Thyroid gland (tissue), 4 donors: ENCODE measurements at regions not wholly inside any gene's neighbourhood (a gene's known extent, or its start where the extent isn't known, plus 50 kb on each side); places are given as distances from the start of the nearest gene placed in this dataset.

Source experiments
- POLR2A ChIP-seq, 2 donors: fragments of 450-650 bp; IDR thresholded peaks; one replicate each; pipeline ENCODE4 v1.6.1; 2017; ENCODE audit warnings: antibody characterized with exemption in 2 of 2, mild to moderate bottlenecking in 2 of 2, moderate library complexity in 1 of 2
- TF ChIP-seq, protein P1 (sequence below), 6 experiments: fragments of 200-600 bp in 3 of 6; fragments of 450-650 bp in 3 of 6; sonication (generic) in 3 of 6; IDR thresholded peaks; one replicate each; pipeline ENCODE4 v1.5.1; 2016 to 2019; ENCODE audit warnings: antibody characterized with exemption in 6 of 6, mild to moderate bottlenecking in 2 of 6, inconsistent platforms in 1 of 6, moderate library complexity in 1 of 6

DNA sequence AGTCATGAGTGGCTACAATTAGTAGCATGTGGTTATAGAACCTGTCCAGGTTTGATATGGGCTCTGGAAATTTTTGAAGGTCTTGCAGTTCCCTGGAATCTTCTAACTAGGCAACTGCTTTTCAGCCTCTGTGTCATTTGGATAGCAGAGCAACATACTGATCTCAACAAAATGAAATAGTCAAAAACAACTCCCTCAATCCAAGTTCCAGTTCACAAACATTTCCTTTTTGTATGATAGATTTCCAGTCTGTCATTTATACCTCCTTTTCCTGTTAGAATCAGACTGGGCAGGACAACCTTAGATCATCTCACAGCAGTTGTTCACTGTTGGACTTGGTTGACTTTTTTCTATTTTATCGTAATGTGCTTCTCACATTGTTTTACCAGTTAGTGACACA is 442.1 kb upstream of the PDE3A start:
- TF ChIP-seq, protein P1, sequence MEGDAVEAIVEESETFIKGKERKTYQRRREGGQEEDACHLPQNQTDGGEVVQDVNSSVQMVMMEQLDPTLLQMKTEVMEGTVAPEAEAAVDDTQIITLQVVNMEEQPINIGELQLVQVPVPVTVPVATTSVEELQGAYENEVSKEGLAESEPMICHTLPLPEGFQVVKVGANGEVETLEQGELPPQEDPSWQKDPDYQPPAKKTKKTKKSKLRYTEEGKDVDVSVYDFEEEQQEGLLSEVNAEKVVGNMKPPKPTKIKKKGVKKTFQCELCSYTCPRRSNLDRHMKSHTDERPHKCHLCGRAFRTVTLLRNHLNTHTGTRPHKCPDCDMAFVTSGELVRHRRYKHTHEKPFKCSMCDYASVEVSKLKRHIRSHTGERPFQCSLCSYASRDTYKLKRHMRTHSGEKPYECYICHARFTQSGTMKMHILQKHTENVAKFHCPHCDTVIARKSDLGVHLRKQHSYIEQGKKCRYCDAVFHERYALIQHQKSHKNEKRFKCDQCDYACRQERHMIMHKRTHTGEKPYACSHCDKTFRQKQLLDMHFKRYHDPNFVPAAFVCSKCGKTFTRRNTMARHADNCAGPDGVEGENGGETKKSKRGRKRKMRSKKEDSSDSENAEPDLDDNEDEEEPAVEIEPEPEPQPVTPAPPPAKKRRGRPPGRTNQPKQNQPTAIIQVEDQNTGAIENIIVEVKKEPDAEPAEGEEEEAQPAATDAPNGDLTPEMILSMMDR (IDR thresholded peaks at IDR 0.05), result no peak
- TF ChIP-seq POLR2A (IDR thresholded peaks at IDR 0.05), result no peak
